H1 (cell line): ENCODE measurements at regions not wholly inside any gene's neighbourhood (a gene's known extent, or its start where the extent isn't known, plus 50 kb on each side); places are given as distances from the start of the nearest gene placed in this dataset.

Source experiments
- ZNF274 ChIP-seq: IDR thresholded peaks from 2 replicates; pipeline ENCODE4 v1.7.0; 2012; ENCODE audit warnings: low read length, borderline replicate concordance; ENCODE audit errors: extremely low read depth
- TF ChIP-seq, protein P1 (sequence below): fragments of 300-600 bp; sonication (generic); IDR thresholded peaks from 2 replicates; pipeline ENCODE4 v1.7.1; 2012; ENCODE audit warnings: low read length, moderate library complexity, mild to moderate bottlenecking, inconsistent platforms; ENCODE audit not compliant: insufficient replicate concordance
- TF ChIP-seq, protein P2 (sequence below): IDR thresholded peaks from 2 replicates; pipeline ENCODE4 v1.6.1; 2012; ENCODE audit warnings: inconsistent platforms

DNA sequence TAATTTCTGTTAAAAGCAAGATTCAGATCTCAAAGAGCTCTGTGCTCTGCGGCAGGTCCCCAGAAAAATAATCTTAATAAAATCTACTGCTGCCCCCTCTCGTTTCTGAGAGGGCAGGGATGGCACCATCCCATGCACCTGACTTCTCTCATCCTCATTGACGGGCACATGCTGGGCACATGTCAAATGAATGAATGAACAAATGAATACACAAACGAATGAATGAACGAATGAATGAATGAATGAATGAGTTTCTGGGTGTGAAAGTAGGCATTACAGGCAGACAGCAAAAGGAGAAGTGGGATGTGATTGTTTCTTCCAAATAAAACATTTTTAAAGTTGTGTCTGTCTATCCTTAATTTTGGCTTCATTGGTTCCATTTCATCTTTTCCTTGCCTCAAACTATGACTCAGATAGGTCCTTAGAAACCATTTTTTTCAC is 398.1 kb upstream of the PRKCQ start (continued):
- TF ChIP-seq, protein P1, sequence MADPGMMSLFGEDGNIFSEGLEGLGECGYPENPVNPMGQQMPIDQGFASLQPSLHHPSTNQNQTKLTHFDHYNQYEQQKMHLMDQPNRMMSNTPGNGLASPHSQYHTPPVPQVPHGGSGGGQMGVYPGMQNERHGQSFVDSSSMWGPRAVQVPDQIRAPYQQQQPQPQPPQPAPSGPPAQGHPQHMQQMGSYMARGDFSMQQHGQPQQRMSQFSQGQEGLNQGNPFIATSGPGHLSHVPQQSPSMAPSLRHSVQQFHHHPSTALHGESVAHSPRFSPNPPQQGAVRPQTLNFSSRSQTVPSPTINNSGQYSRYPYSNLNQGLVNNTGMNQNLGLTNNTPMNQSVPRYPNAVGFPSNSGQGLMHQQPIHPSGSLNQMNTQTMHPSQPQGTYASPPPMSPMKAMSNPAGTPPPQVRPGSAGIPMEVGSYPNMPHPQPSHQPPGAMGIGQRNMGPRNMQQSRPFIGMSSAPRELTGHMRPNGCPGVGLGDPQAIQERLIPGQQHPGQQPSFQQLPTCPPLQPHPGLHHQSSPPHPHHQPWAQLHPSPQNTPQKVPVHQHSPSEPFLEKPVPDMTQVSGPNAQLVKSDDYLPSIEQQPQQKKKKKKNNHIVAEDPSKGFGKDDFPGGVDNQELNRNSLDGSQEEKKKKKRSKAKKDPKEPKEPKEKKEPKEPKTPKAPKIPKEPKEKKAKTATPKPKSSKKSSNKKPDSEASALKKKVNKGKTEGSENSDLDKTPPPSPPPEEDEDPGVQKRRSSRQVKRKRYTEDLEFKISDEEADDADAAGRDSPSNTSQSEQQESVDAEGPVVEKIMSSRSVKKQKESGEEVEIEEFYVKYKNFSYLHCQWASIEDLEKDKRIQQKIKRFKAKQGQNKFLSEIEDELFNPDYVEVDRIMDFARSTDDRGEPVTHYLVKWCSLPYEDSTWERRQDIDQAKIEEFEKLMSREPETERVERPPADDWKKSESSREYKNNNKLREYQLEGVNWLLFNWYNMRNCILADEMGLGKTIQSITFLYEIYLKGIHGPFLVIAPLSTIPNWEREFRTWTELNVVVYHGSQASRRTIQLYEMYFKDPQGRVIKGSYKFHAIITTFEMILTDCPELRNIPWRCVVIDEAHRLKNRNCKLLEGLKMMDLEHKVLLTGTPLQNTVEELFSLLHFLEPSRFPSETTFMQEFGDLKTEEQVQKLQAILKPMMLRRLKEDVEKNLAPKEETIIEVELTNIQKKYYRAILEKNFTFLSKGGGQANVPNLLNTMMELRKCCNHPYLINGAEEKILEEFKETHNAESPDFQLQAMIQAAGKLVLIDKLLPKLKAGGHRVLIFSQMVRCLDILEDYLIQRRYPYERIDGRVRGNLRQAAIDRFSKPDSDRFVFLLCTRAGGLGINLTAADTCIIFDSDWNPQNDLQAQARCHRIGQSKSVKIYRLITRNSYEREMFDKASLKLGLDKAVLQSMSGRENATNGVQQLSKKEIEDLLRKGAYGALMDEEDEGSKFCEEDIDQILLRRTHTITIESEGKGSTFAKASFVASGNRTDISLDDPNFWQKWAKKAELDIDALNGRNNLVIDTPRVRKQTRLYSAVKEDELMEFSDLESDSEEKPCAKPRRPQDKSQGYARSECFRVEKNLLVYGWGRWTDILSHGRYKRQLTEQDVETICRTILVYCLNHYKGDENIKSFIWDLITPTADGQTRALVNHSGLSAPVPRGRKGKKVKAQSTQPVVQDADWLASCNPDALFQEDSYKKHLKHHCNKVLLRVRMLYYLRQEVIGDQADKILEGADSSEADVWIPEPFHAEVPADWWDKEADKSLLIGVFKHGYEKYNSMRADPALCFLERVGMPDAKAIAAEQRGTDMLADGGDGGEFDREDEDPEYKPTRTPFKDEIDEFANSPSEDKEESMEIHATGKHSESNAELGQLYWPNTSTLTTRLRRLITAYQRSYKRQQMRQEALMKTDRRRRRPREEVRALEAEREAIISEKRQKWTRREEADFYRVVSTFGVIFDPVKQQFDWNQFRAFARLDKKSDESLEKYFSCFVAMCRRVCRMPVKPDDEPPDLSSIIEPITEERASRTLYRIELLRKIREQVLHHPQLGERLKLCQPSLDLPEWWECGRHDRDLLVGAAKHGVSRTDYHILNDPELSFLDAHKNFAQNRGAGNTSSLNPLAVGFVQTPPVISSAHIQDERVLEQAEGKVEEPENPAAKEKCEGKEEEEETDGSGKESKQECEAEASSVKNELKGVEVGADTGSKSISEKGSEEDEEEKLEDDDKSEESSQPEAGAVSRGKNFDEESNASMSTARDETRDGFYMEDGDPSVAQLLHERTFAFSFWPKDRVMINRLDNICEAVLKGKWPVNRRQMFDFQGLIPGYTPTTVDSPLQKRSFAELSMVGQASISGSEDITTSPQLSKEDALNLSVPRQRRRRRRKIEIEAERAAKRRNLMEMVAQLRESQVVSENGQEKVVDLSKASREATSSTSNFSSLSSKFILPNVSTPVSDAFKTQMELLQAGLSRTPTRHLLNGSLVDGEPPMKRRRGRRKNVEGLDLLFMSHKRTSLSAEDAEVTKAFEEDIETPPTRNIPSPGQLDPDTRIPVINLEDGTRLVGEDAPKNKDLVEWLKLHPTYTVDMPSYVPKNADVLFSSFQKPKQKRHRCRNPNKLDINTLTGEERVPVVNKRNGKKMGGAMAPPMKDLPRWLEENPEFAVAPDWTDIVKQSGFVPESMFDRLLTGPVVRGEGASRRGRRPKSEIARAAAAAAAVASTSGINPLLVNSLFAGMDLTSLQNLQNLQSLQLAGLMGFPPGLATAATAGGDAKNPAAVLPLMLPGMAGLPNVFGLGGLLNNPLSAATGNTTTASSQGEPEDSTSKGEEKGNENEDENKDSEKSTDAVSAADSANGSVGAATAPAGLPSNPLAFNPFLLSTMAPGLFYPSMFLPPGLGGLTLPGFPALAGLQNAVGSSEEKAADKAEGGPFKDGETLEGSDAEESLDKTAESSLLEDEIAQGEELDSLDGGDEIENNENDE = no peak
- TF ChIP-seq, protein P2, sequence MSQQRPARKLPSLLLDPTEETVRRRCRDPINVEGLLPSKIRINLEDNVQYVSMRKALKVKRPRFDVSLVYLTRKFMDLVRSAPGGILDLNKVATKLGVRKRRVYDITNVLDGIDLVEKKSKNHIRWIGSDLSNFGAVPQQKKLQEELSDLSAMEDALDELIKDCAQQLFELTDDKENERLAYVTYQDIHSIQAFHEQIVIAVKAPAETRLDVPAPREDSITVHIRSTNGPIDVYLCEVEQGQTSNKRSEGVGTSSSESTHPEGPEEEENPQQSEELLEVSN = 0 out of 2 replicates have a peak, but pooled peaks have one; percentile 14
- TF ChIP-seq ZNF274 = no peak
